H1 (cell line): ENCODE measurements at regions not wholly inside any gene's neighbourhood (a gene's known extent, or its start where the extent isn't known, plus 50 kb on each side); places are given as distances from the start of the nearest gene placed in this dataset.

Experiments used
- CTCF ChIA-PET: fragments of 300-600 bp; sonication (Branson Sonifier 250); formaldehyde crosslinking; loops from one replicate; lab custom pipeline; 2021; ENCODE audit not compliant: partially characterized antibody; lab: Charles Lee
- POLR2A ChIA-PET: fragments of 300-600 bp; sonication (Branson Sonifier 250); formaldehyde crosslinking; loops from one replicate; lab custom pipeline; 2021; ENCODE audit warnings: inconsistent platforms; ENCODE audit not compliant: partially characterized antibody; lab: Charles Lee
- DNase-seq, 2 experiments: peaks; one replicate each; pipeline versions ENCODE4 v3.0.0 to v3.0.0-alpha.2; 2010 to 2022; ENCODE audit warnings: low spot score in 2 of 2, low read depth in 1 of 2, mixed read lengths in 1 of 2
- FAIRE-seq: peaks from 2 replicates; lab custom pipeline; 2011; peaks lifted over from hg19 to GRCh38; lab: Jason Lieb, UNC
- H2AFZ ChIP-seq: 2 replicates; pipeline ENCODE4 v1.8.1; 2012; ENCODE audit warnings: low read length, inconsistent platforms
- H2AK5ac ChIP-seq: 2 replicates; pipeline ENCODE4 v1.6.1; 2013; ENCODE audit warnings: low read depth, low read length
- H2BK120ac ChIP-seq: replicated peaks from 2 replicates; pipeline ENCODE3; 2013; ENCODE audit warnings: low read depth, low read length, inconsistent platforms
- H2BK12ac ChIP-seq: 2 replicates; pipeline ENCODE4 v1.6.1; 2013; ENCODE audit warnings: low read depth, low read length
- H2BK15ac ChIP-seq: 2 replicates; pipeline ENCODE4 v1.6.1; 2013; ENCODE audit warnings: low read length
- H2BK20ac ChIP-seq: 2 replicates; pipeline ENCODE4 v1.6.1; 2013; ENCODE audit warnings: low read length
- H2BK5ac ChIP-seq: 2 replicates; pipeline ENCODE4 v1.6.1; 2013; ENCODE audit warnings: low read depth, low read length
- H3K14ac ChIP-seq: 2 replicates; pipeline ENCODE4 v1.6.1; 2013; ENCODE audit warnings: inconsistent platforms; ENCODE audit not compliant: insufficient read length
- H3K18ac ChIP-seq: 2 replicates; pipeline ENCODE4 v1.6.1; 2013; ENCODE audit warnings: low read length; ENCODE audit errors: extremely low read depth
- H3K23ac ChIP-seq: 2 replicates; pipeline ENCODE4 v1.6.1; 2013; ENCODE audit warnings: inconsistent platforms; ENCODE audit not compliant: insufficient read length
- H3K23me2 ChIP-seq: 2 replicates; pipeline ENCODE4 v1.6.1; 2013; ENCODE audit warnings: low read depth, low read length
- H3K27ac ChIP-seq: 2 replicates; pipeline ENCODE4 v1.6.1; 2011; ENCODE audit warnings: low read depth, low read length, inconsistent platforms
- H3K27me3 ChIP-seq, 4 experiments: replicated peaks in 1 of 4; 1 replicate in 1 of 4; 2 replicates in 3 of 4; pipeline versions ENCODE4 v1.6.1 to v1.8.1; 2011 to 2013; ENCODE audit warnings: low read length in 3 of 4, mild to moderate bottlenecking in 3 of 4, inconsistent platforms in 2 of 4, mixed read lengths in 2 of 4, moderate library complexity in 1 of 4; ENCODE audit not compliant: control insufficient read depth in 3 of 4, insufficient read depth in 3 of 4; ENCODE audit errors: extremely low read depth in 1 of 4
- H3K36me3 ChIP-seq, 4 experiments: 2 replicates each; pipeline versions ENCODE4 v1.6.1 to v1.8.1; 2011 to 2013; ENCODE audit warnings: mild to moderate bottlenecking in 4 of 4, low read length in 3 of 4, moderate library complexity in 2 of 4, control low read depth in 1 of 4, inconsistent platforms in 1 of 4; ENCODE audit not compliant: insufficient read depth in 4 of 4, control insufficient read depth in 2 of 4
- H3K4ac ChIP-seq: replicated peaks from 2 replicates; pipeline ENCODE3; 2013; ENCODE audit warnings: low read length, low read depth, mixed read lengths, inconsistent platforms; ENCODE audit not compliant: insufficient read length
- H3K4me1 ChIP-seq, 4 experiments: replicated peaks in 1 of 4; 1 replicate in 1 of 4; 2 replicates in 3 of 4; pipeline versions ENCODE4 v1.6.1 to v1.8.1; 2011 to 2013; ENCODE audit warnings: low read length in 3 of 4, inconsistent platforms in 2 of 4, mixed read lengths in 1 of 4; ENCODE audit not compliant: insufficient read depth in 4 of 4, control insufficient read depth in 3 of 4
- H3K4me2 ChIP-seq, 2 experiments: 2 replicates each; pipeline versions ENCODE4 v1.6.1 to v1.8.1; 2011 to 2013; ENCODE audit warnings: low read depth in 2 of 2, low read length in 2 of 2, control low read depth in 1 of 2, inconsistent platforms in 1 of 2, mild to moderate bottlenecking in 1 of 2; ENCODE audit not compliant: insufficient read depth in 1 of 2
- H3K4me3 ChIP-seq, 4 experiments: fragments of 200-600, 300-600 bp in 1 of 4; sonication (generic), shearing (Covaris generic), sonication (Bioruptor Twin) in 1 of 4; 2 replicates each; pipeline versions ENCODE4 v1.5.1 to v1.8.1; 2011 to 2016; ENCODE audit warnings: low read length in 4 of 4, low read depth in 3 of 4, control low read depth in 2 of 4, inconsistent platforms in 2 of 4, mild to moderate bottlenecking in 2 of 4, mixed read lengths in 1 of 4, moderate library complexity in 1 of 4; ENCODE audit not compliant: insufficient read depth in 2 of 4; ENCODE audit errors: extremely low read depth in 1 of 4
- H3K56ac ChIP-seq: replicated peaks from 2 replicates; pipeline ENCODE3; 2013; ENCODE audit warnings: low read depth, mild to moderate bottlenecking, mixed read lengths, low read length, inconsistent platforms; ENCODE audit not compliant: insufficient read length
- H3K79me1 ChIP-seq: 2 replicates; pipeline ENCODE4 v1.6.1; 2013; ENCODE audit warnings: low read depth, low read length, control low read depth
- H3K79me2 ChIP-seq, 2 experiments: 2 replicates each; pipeline versions ENCODE4 v1.6.1 to v1.8.1; 2012 to 2013; ENCODE audit warnings: low read length in 2 of 2, mild to moderate bottlenecking in 2 of 2, inconsistent platforms in 1 of 2; ENCODE audit not compliant: insufficient read depth in 2 of 2, control insufficient read depth in 1 of 2
- H3K9ac ChIP-seq, 4 experiments: replicated peaks in 1 of 4; 1 replicate in 1 of 4; 2 replicates in 3 of 4; pipeline versions ENCODE4 v1.6.1 to v1.8.1; 2011 to 2013; ENCODE audit warnings: low read depth in 3 of 4, low read length in 3 of 4, control low read depth in 2 of 4, mild to moderate bottlenecking in 2 of 4, moderate library complexity in 2 of 4, inconsistent platforms in 1 of 4; ENCODE audit errors: extremely low read depth in 1 of 4
- H3K9me3 ChIP-seq, 2 experiments: 2 replicates each; pipeline versions ENCODE4 v1.6.1 to v1.8.1; 2012 to 2013; ENCODE audit warnings: mild to moderate bottlenecking in 2 of 2, moderate library complexity in 2 of 2, control low read depth in 1 of 2, inconsistent platforms in 1 of 2, low read depth in 1 of 2, low read length in 1 of 2, mixed read lengths in 1 of 2; ENCODE audit not compliant: insufficient read depth in 2 of 2
- H4K20me1 ChIP-seq, 2 experiments: replicated peaks in 1 of 2; 2 replicates each; pipeline versions ENCODE3 to v1.8.1; 2011 to 2013; ENCODE audit warnings: inconsistent platforms in 2 of 2, low read length in 2 of 2, mild to moderate bottlenecking in 1 of 2; ENCODE audit not compliant: insufficient read depth in 2 of 2, control insufficient read depth in 1 of 2
- H4K5ac ChIP-seq: 2 replicates; pipeline ENCODE4 v1.6.1; 2013; ENCODE audit warnings: low read length, low read depth, mixed read lengths, inconsistent platforms; ENCODE audit not compliant: insufficient read length
- H4K8ac ChIP-seq: 2 replicates; pipeline ENCODE4 v1.8.0; 2013; ENCODE audit warnings: mild to moderate bottlenecking, moderate library complexity, low read length, inconsistent platforms; ENCODE audit not compliant: insufficient read depth; ENCODE audit errors: extremely low read depth
- H4K91ac ChIP-seq: replicated peaks from 2 replicates; pipeline ENCODE3; 2013; ENCODE audit warnings: low read length, mixed read lengths, inconsistent platforms; ENCODE audit not compliant: insufficient read length
- ASH2L ChIP-seq: fragments of 200-600, 300-600 bp; sonication (generic); IDR thresholded peaks from one replicate; pipeline ENCODE4 v1.7.1; 2017; ENCODE audit warnings: low read length
- BACH1 ChIP-seq: IDR thresholded peaks from 2 replicates; pipeline ENCODE4 v1.6.1; 2012; ENCODE audit warnings: low read length, improper control_type of control experiment
- BCL11A ChIP-seq, 2 experiments: IDR thresholded peaks; one replicate each; pipeline ENCODE4 v1.6.1; 2011; ENCODE audit warnings: low read depth in 2 of 2, low read length in 2 of 2, mild to moderate bottlenecking in 2 of 2
- CBX5 ChIP-seq: fragments of 300-800, 300-1000 bp; sonication (generic); IDR thresholded peaks from 2 replicates; pipeline ENCODE4 v1.7.1; 2016; ENCODE audit warnings: antibody characterized with exemption, low read length, low read depth
- KDM5A ChIP-seq: fragments of 200-600 bp; IDR thresholded peaks from 2 replicates; pipeline ENCODE4 v1.7.1; 2012; ENCODE audit warnings: mild to moderate bottlenecking, low read length, inconsistent platforms, mixed read lengths
- MAX ChIP-seq: IDR thresholded peaks from 2 replicates; pipeline ENCODE4 v1.6.1; 2012; ENCODE audit warnings: inconsistent platforms
- SAP30 ChIP-seq: fragments of 300-600 bp; sonication (generic); IDR thresholded peaks from 2 replicates; pipeline ENCODE4 v1.7.1; 2012; ENCODE audit warnings: low read length, moderate library complexity, mild to moderate bottlenecking, inconsistent platforms; ENCODE audit not compliant: insufficient read depth, insufficient replicate concordance
- SIRT6 ChIP-seq: IDR thresholded peaks from one replicate; pipeline ENCODE4 v1.7.1; 2012; ENCODE audit warnings: low read length, inconsistent platforms
- SIX5 ChIP-seq: IDR thresholded peaks from 2 replicates; pipeline ENCODE4 v1.6.1; 2011; ENCODE audit warnings: mild to moderate bottlenecking, low read depth, low read length
- SRF ChIP-seq: IDR thresholded peaks from 2 replicates; pipeline ENCODE4 v1.6.1; 2011; ENCODE audit warnings: mild to moderate bottlenecking, low read depth, low read length, moderate library complexity
- TAF1 ChIP-seq: IDR thresholded peaks from 2 replicates; pipeline ENCODE4 v1.6.1; 2011; ENCODE audit warnings: mild to moderate bottlenecking, low read depth, low read length
- TCF12 ChIP-seq: IDR thresholded peaks from 2 replicates; pipeline ENCODE4 v1.6.1; 2011; ENCODE audit warnings: low read depth, mild to moderate bottlenecking, low read length
- WGBS, 2 experiments: shearing (Covaris generic) in 1 of 2; methylation state at CpG; one replicate each; pipeline versions ENCODE4 v1.1.6 to v1.1.7; 2013 to 2015; ENCODE audit warnings: low lambda C conversion rate in 2 of 2, mixed read lengths in 2 of 2, inconsistent platforms in 1 of 2, low coverage in 1 of 2, missing lambda C conversion rate in 1 of 2; ENCODE audit not compliant: insufficient replicate concordance in 2 of 2, insufficient coverage in 1 of 2, insufficient read length in 1 of 2; ENCODE audit errors: extremely low coverage in 1 of 2, missing lambda C conversion rate in 1 of 2; 5-methylcytosine and 5-hydroxymethylcytosine counted together
- TF ChIP-seq, protein P1 (sequence below): IDR thresholded peaks from 2 replicates; pipeline ENCODE4 v1.6.1; 2012; ENCODE audit warnings: inconsistent platforms
- TF ChIP-seq, protein P2 (sequence below): IDR thresholded peaks from 2 replicates; pipeline ENCODE4 v1.6.1; 2011; ENCODE audit warnings: low read length, improper control_type of control experiment

GRCh38 chr2:238731961-238732360, 115.9 kb upstream of the TWIST2 start:
- Histone ChIP-seq H3K27me3 (no peaks in the 10 kb centered on the region), H2AFZ (no peak overlapping the region)
- POLR2A ChIA-PET: no interaction called here

More at GRCh38 chr2:238731961-238732360, 115.9 kb upstream of the TWIST2 start:
- no peak overlapping the region for H2AK5ac ChIP-seq
- CTCF ChIA-PET: no interaction called here
- no peaks in the 10 kb centered on the region for H3K79me1 ChIP-seq
- no peak overlapping the region for H4K91ac ChIP-seq
- H3K23me2 ChIP-seq: no peaks in the 10 kb centered on the region
- no peak overlapping the region for H3K4me3 ChIP-seq
- H2BK20ac ChIP-seq: no peak overlapping the region
- H4K20me1 ChIP-seq: no peaks in the 10 kb centered on the region
- H3K9ac ChIP-seq: no peak overlapping the region
- no peak overlapping the region for H3K23ac ChIP-seq
- H3K18ac ChIP-seq: no peak overlapping the region
- H4K5ac ChIP-seq: no peak overlapping the region
- H2BK12ac ChIP-seq: no peak overlapping the region
- no peaks in the 10 kb centered on the region for H3K36me3 ChIP-seq
- H3K56ac ChIP-seq: no peak overlapping the region
- H3K27ac ChIP-seq: no peak overlapping the region
- no peak overlapping the region for H3K4me2 ChIP-seq
- no peak overlapping the region for H2BK120ac ChIP-seq
- H3K9me3 ChIP-seq: no peaks in the 10 kb centered on the region
- H2BK15ac ChIP-seq: no peak overlapping the region
- 85% methylated on average over 3 of the region's 3 CpGs; no CpG with 5 or more reads in 1 of the 2 experiments for WGBS, 2 experiments
- no peak for DNase-seq
- no peaks in the 10 kb centered on the region for H3K79me2 ChIP-seq
- TF ChIP-seq, protein P1, sequence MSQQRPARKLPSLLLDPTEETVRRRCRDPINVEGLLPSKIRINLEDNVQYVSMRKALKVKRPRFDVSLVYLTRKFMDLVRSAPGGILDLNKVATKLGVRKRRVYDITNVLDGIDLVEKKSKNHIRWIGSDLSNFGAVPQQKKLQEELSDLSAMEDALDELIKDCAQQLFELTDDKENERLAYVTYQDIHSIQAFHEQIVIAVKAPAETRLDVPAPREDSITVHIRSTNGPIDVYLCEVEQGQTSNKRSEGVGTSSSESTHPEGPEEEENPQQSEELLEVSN: no peak
- TF ChIP-seq BACH1 (no peak), MAX (no peak), KDM5A (no peak), SIX5 (no peak), BCL11A (IDR thresholded peaks at IDR 0.05; ENCODE audit: low read depth in 2 of 2, low read length in 2 of 2) (no peak), ASH2L (no peak), SIRT6 (no peak), TCF12 (no peak), TAF1 (no peak), SRF (no peak), CBX5 (no peak), SAP30 (no peak)
- TF ChIP-seq, protein P2, sequence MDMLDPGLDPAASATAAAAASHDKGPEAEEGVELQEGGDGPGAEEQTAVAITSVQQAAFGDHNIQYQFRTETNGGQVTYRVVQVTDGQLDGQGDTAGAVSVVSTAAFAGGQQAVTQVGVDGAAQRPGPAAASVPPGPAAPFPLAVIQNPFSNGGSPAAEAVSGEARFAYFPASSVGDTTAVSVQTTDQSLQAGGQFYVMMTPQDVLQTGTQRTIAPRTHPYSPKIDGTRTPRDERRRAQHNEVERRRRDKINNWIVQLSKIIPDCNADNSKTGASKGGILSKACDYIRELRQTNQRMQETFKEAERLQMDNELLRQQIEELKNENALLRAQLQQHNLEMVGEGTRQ: no peak
- TF ChIP-seq, all 59 proteins: peak for 0
- H3K4me1 ChIP-seq: no peaks in the 10 kb centered on the region
- H3K4ac ChIP-seq: no peak overlapping the region
- no peak overlapping the region for H2BK5ac ChIP-seq
- no peak for FAIRE-seq
- no peak overlapping the region for H3K14ac ChIP-seq
- no peak overlapping the region for H4K8ac ChIP-seq
